ENCODE measurements at regions not wholly inside any gene's neighbourhood (a gene's known extent, or its start where the extent isn't known, plus 50 kb on each side); places are given as distances from the start of the nearest gene placed in this dataset.

DNA sequence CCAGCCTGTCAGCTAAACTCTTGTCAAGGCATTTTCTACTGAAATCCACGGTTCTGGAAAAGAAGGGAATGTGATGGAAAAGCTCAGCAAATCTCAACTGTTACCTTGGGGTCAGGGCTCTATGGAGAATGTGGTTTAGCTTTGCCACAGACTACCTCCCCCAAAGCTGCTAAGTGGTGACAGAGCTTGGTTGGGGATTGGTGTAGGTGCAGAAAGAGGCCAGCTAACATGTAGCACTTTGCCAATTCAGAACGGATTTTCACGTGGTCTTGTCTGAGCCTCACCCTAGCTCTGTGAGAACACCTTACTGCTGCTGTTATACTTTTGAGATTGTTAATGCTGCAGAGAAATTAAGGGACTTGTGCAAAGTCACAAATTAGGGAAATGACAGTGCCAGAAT lies 331.1 kb downstream of the RND3 start:
- ATAC-seq, result no peak

DNA sequence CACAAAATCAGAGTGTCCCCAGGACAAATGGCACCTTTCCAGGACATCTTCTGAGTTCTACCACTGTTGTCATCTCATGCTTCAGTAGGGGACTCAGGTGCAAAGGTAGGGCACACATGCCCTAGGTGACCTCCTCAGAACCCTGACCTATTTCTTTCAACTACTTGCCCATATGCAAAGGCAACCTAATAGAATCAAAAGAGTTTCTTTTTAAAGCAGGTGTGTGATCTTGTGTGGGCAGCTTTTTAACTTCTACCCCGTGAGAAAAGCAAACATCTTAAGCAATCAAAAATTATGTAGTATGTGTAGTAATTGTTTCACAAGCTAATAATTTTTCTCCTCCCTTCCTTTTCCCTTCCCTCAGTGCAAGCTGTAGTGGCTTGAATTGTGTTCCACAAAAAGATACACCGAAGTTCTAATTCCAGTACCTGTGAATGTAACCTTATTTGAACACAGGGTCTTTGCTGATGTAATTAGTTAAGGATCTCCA lies 333.1 kb downstream of the RND3 start:
- no peak for ATAC-seq

DNA sequence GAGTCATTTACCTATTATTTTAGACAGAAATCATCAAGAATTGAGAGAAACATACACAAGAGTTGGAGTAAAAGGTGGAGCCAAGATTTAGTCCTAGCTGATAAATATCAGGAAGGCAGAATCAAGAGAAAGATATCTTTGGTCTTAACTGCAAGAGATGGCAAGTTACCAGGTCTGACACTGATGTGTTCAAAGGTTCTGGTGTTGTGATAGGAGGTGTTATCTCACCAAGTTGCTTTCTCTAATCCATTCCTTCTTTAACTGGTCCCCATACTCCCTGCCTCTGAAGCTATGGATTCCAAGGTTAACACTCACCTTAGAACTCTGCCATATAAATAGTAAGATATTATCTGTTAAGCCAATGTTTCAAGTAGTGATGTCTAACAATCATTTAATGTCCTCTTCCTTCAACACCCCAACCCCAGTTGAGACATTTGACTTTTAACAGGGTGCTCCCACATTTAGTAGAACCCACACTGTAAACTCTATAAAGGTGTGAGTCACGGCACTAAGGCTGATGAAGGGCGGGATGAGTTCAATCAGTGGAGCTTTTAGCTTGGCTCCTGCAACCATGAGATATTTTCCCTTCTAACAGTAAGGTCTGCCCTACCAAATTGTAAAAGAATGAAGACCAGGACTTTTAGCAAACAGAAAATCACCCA lies 333.7 kb downstream of the RND3 start:
- ATAC-seq, result peak; percentile 31

DNA sequence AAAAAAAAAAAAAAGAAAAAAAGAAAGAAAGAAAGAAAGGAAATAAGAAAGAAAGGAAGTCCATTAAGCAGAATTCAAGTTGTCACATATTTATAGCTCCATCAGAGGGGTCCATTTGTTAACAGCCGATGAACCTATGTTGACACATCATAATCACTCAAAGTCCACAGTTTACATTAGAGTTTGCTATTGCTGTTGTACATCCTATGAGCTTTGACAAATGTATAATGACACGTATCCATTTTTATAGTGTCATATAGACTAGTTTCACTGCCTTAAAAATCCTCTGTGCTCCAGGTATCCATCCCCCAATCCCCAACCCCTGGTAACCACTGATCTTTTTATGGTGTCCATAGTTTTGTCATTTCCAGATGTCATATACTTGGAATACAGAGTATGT lies 335.2 kb downstream of the RND3 start:
- ATAC-seq, result no peak

DNA sequence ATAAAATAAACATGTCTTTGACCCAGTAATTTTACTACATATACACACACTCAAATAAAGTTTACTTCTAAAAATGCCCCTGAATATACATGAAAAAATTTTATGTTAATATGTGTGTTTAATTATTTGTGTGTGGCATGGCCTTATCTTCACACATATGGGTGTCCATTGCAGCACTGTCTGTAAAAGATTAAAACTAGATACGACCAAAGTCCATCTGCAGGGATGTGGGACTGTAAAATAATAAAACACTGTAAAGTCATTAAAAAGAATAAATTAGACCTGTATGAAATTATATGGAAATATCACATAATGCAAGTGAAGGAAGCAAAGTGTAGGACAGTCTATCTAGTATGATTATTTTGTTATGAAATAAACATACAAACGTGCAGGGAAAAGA lies 337.3 kb downstream of the RND3 start:
- no peak for ATAC-seq

DNA sequence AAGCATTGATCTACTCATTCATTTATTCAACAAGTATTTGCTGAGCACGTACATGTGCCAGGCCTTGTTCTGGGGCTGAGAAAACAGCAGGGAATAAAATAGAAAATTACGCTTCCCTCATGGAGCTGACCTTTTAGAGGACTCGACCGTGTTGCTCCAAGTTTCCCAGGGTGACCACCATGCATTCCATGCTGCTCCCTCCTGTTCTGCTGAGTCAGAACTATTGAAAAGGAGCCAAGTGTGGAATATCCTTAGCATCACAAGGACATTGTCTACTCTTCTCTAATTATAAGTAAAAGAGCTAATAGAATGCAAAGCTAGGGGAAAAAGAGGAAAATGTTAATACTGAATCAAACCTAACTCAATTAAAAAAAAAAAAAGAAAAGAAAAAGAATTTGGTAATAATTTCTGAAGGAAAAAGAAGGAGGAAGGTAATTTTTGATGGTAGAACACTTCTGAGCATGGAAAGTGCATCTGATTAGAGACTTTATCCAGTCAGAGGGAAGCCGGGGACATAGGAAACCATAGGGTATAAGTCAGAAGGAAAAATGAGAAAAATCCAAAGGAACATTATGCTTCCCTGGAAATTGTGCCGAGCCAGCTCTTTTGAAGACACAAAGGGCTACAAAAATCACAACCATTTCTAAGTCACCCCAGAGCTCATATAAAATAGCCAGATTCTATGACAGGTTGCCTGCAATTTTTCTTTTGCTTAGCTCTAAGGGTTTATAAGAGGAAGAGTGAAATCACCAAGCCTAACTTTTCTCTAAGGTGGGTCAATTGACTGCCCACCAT lies 339.4 kb downstream of the RND3 start:
- ATAC-seq, result no peak

DNA sequence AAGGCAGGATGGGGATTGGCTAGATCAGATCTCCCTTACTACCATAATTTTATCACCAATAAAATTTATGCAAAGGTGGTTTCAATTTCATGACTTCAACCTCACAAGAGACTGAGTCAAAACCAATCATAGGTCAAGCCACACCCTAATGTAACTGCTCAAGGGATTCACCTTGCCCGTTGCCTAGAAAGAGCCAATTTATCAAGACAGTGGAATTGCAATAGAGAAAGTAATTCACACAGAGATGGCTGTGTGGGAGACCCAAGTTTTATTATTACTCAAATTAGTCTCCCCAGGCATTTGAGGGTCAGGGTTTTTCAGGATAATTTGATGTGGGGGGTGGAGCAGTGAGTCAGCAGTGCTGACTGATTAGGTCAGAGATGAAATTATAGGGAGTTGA lies 340.6 kb downstream of the RND3 start:
- ATAC-seq, result no peak

DNA sequence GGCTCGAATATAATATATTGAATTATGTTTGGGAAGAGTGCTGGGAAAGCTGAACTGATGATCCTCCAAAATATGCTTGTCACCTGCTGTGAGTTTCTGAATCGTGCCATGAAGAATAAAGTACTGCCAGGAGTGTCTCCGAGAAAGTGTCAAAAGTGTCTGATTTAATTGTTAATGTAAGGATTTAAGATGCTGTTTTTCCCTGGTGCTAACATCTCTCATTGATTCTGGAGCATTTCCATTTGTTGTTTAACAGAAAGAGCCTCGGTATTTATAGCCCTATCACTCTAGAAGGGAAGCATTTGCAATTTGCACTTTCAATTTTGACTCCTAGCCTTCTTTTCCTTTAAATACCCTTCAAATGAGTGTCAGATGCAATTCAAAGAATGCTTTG lies 342.2 kb downstream of the RND3 start:
- ATAC-seq, result no peak

DNA sequence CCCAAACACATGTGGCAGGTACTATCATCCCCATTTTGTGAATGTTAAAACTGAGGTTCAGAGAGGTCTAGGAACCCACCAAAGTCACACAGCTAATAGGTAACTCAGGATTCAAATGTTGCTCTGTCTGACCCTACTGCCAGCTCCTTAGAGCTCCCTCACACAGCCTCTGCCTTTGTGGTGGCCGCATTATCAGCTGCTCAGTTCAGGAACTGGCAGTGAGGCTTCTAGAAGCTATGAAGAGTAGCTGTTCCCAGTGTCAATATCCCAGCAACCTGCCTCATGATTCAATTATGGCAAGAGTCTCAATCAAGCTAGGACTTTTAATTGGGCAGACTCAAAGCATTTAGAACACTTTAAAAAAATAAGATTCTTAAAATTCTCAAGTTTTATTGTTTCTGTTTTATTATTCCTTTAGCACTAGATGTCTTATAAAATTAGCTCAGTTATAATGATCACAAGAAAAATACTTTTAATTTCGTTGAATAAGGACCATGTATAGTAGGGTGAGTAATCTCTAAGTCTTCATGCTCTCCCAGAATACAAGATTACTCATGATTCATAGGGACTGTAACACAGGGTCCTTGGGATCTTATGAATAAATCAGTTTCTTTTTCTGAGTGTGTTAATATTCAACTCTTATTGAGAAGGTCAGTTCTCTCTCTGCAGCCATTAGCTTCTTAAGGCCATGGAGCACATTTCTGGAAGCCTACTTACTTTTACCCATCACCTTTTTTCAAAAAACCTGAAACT lies 342.7 kb downstream of the RND3 start:
- ATAC-seq, result no peak

DNA sequence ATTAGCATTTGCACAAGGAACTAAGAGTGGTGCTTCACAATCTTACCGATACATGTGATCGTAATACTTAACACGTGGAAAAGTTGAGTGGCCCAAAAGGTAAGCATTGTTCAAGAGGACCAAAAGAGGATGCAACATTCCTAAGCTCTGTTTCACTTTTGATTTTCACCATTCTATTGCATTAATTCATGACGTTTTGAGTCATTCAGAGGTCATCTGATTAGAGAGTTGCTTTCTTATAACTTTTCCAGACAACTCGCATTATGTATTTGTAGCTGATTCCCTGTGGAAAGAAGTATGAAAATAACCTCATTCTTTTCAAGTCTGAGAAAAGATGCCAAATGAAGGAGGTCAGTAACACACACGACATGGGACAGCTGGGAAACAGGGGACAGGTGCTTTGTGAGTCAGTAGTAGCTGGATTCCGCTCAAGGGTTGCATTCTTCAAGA lies 344.4 kb downstream of the RND3 start:
- no peak for ATAC-seq

DNA sequence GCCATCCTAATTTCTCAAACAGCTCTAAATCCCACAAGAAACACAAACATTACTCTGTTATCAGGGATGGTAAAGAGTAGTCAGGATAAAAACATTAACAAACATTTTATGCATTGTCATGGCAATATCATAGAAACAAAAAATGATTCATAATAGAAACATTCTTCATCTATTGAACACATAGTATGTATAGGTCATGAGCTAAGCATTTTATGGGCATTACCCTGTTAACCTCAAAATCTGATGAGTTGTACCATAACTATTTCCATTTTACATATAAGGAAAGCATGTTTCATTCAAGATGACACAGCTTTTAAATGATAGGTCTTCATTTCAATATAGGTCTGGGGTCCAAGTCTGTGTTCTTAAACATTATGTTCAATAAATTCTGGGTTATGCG lies 344.9 kb downstream of the RND3 start:
- peak; percentile 35 for ATAC-seq

DNA sequence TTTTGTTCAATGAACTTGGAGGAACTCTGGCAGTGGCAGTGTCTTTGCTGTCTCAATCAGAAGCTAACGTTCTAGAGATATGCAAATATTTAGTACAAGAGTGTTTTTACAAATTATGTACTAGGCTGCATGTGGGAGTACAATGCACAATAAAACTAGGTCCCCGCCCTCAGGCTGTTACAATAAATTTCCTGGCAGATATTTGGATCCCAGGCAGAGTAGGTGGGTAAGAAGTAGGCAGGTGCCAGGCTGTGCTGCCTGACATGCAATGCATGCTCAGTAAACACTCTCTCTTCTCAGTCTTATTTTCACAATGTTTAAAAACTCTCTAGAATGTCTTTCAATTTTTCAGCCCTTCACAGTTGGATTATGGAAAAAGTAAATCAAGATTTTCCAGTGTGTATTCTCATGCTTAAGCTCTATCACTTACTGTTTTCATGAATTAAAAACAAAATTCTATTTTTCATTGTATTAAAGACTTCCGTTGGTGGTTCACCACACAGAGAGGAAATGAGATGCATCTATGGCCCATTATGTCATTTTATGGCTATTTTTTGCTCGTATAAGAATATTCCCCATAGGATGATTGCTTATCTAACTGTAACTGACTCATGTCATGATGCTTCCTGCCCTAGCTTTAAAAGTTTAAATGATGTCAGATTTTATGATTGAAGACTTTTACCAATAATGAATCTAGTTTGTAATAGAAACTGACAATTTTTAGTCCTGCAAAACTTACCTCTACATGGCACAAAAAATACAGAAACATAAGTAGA lies 346.1 kb downstream of the RND3 start:
- ATAC-seq, result no peak

DNA sequence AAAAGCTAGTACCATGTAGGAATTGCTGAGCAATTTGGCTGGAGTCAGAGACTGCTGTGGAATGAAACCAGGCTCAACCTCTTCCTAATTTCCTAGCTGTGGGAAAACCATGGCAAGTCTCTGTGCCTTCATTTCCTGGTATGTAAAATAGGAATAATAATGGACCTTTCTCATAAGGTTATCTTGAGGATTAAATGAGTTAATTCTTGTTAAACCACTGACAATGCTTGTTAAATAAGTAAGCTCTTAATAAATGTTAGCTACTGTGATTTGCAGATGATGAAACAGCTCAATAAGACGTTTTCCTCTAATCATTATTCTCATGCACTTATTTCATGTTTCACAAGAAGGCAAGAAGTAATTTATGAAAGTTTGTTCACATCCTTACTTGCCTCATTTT lies 346.7 kb downstream of the RND3 start:
- no peak for ATAC-seq

DNA sequence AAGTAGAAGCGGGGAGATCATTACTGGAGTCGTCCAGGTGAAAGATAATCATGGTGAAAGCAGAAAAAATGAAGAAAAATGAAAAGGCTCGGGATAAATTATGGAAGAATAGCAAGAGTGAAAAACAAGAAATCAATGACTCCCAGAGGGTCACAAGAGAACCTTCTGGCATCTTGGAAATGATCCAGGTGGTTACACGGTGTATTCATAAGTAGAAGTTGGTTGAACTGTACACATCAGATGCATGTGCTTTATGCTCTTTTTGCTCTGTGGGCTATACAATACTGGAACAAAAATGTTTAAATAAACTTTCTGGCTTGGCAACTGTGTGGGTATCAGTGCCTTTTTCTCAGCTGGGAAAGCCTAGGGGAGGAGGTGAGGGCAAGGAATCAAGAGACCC lies 348.9 kb downstream of the RND3 start:
- no peak for ATAC-seq

DNA sequence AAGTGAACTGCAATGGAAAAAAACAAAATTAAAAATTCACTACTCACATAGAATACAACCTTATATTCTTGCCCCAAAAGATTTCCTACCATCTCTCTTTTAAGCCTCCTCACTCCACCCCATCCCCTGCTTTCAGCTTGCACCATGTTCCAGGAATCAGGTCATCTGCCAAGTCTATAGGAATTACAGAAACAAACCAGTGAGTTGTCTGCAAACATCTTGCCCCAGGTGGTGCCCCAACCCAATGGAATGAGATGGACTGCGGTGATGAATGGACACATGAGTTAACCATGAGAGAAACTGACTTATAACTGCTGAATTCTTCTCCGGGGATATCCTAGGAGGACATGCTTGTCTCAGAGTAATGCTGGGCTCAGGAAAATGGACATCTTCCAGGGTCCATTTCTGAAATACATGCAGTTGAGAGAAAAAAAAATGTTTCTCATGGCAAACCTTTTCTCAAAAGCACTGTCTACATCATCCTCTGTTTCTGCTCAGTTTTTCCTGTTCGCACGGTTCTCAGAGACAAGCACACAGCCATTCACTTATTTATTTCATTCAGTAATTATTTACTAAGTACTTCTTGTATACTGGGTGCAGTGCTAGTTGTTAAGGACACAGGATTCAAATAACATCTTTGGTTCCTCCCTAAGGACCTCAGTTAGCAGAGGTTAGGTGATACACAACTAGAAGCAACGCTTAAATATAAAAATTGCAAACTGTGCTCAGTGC lies 350.0 kb downstream of the RND3 start:
- ATAC-seq, result no peak

DNA sequence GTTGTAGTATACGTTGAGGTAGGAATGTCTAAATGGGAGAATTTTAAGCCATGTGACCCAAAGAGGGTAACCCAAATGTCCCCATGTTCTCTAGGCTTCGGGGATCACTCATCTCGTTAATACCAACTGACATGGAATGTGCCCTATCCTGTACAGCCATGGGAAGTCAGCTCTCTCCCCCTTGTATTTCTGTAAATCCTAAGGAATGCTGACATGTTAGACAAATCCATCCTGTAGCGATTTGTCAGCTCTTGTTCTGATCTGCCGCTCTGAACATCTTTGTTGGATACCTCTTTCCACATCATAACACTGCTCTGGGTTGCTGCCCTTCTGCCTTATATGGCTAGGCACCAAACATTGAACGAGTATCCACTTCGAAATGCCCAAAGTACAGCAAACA lies 350.6 kb downstream of the RND3 start:
- peak; percentile 77 for ATAC-seq

DNA sequence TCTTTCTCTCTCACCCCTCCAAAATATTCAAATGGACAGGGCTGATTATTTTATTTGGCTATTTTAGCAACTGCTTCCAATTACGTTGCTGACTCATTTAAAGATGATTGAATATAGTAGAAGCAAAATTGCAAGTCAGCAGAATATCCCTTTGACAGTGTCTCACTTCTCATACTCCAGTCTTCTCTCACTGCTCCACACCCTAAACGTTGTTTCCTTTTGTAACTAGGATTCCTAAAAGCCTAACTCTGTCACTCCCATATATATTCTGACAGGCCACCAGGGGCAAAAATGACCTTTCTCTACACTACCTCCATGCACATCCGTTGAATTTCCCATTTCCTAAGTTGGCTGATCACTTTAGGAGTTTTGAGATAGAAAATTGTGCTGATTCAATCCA lies 351.1 kb downstream of the RND3 start:
- ATAC-seq, result peak; percentile 88

DNA sequence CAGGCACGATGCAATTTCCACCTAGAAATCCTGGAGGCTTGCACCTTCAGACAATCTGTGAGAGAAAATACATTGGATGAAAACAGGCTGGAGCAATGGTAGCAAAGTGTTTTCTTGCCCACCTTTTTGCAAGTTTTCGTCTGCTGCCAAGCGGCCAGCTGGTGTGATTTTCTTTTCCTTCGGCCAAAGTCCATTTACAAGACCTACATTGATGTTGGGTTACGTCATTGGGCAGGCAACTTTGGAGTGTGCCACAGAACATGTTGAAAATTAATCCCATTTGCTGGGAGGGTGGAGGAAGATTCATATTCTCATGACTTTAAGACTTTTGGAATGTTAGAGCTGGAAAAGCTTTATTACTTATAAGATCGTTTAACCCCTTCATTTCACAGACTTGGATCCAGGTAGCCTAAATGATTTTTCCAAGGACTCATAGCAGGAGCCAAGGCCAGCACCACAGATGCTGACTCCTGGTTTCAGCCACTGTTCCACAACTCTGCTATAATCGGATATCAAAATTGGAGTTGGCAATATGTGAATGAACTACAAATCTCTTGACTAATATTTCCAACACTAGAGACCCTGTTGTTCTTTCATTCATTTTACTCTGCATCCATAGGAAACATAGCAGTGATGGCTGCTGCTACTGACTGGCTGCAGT lies 352.1 kb downstream of the RND3 start:
- no peak for ATAC-seq

DNA sequence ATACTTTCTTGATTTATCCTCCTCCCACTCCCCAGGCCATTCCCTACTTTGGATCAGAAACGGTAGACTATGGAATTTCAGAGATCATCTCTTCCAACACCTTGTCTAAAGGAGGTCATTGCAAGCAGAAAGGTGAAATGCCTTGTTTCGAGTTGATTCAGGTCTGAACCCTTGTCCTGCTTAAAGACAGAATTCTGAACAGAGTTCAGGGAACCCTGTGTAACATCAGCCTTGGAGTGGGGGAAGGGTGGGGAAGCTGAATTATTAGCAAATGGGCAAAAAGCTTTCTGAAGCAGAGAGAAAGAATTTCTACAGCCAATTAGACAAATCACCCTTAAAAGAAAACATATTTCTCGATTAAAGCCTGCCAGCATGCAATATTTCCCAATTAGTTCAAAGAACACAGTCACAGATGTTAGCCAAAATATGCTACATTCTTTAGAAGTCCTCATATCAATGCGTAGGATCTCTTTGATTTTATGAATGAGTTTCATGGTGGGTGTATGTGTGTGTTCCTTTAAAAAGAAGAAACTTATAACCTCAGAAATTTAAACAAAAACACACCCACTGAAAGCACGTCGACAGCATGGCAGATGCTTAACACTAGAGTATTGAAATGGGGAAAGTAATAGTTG lies 353.1 kb downstream of the RND3 start:
- no peak for ATAC-seq

DNA sequence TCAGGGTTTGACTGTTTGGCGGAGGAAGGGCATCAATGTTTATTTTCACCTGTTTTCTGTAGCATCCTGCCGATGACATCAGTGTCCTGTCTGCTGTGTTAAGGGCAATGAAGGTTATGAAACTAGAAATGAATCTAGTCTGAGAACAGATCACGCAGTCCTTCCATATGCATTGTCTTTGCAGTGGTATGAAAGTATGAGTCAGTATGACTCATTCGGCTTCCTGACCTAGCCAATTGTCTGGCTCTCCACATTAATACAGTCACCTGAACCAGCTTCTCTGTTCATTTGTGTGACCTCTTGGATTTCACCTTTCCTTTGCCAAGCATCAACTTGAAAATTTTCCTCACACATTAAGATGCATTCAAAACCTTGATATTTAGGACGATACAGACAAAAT lies 353.8 kb downstream of the RND3 start:
- ATAC-seq, result peak; percentile 95
